Activated T-helper 1 cell treated with anti-CD3 and anti-CD28 coated beads, Interleukin-2, amount 50 U/mL, for 16 hours (primary cell): ENCODE measurements at regions not wholly inside any gene's neighbourhood (a gene's known extent, or its start where the extent isn't known, plus 50 kb on each side); places are given as distances from the start of the nearest gene placed in this dataset.
"Not testable (repeated sequence)": the region's sequence is repeated elsewhere in the genome, so short reads cannot be mapped to it uniquely, and the experiment has no call there.

Experiments
- DNase-seq, 2 donors: peaks; one replicate each; pipeline ENCODE4 v3.0.0-alpha.2; 2020; ENCODE audit warnings: low read depth in 1 of 2, low spot score in 1 of 2

DNA sequence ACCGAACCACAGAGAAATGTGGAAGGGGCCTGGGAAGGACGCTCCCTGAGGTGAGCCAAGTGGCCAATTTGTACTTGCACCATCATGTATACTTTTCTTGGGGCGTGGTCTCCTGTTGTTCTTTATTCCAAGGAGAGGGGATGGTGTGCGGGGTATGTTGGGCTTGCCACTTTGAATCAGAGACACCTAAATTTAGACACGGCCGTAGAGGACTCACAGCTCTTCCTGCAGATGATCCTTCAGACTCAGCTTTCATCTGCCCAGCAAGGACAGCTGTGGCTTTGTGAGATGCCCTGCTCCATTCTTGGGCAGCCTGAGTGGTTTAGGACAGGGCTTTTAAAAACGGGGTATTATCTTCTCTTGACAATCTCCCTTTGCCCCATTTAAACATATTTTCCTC lies 473.2 kb downstream of the REEP3 start:
- no peak for DNase-seq

DNA sequence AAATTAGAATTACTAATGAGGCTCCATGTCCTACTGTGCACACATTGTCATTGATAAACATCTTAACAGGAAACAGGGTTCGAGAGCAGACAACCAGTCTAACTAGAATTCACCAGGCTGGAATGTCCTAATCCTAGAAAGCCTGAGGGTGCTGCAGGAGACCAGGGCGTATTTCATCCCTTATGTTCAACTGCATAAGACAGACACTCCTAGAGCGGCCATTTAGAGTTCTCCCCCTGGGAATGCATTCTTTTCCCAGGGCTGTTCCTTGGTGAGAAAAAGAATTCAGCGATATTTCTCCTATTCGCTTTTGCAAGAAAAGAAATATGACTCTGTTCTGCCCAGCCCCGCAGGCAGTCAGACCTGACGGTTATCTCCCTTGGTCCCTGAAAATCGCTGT lies 486.0 kb downstream of the REEP3 start:
- DNase-seq: no peak

DNA sequence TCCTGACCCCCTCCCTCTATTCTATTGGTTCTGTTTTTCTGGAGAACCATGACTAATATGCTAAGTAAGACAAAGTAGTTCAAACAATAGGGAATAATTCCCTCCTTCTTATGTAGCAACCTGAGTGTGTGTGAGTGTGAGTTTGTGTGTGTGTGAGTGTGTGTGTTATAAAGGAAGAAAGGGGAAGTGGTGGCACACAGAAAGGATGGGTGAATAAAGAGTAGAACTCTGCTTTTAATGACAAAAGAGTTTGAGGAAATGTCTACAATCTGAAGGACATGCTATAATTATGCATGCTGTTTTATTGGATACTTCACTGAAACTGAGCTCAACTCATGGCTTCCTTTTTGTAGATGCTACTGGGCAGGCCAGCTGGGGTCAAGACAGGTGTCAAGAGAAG lies 489.5 kb downstream of the REEP3 start:
- DNase-seq: no peak

DNA sequence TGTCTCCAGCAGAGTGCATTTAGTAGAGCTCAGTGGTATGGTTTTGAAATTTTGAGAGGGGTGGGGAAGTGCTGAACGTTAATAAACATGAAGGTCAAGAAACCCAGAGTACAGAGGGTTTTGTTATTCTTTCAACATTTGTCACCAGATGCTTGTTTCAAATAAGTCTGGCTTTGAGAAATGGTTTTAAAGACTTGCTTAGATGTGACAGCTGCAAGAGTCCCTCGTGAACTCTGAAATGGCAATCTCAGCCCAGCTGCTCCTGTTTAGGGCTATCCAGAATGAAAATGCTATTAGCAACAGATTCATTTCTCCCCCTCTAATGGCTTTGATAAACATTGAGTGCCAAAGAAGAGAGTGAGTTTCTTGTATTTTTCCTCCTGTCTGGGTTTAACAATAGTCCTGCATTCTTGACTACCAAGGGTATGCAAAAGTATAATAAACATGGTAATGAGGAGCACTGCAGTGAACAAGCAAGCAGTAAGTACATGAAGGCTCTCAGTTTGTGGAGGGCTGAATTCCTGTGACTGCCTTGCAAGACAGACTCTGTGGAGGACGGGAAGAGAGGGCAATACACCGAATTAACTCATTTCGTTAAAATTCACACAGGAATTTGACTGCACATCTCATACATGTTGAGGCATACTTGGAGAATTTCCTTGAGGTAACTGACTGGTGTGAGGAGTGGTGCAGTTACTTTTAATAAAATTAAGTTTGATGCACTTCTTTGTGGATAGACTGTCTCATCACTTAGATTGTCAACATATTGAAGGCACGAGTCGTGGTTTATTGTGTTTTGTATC lies 490.9 kb downstream of the REEP3 start:
- no peak for DNase-seq

DNA sequence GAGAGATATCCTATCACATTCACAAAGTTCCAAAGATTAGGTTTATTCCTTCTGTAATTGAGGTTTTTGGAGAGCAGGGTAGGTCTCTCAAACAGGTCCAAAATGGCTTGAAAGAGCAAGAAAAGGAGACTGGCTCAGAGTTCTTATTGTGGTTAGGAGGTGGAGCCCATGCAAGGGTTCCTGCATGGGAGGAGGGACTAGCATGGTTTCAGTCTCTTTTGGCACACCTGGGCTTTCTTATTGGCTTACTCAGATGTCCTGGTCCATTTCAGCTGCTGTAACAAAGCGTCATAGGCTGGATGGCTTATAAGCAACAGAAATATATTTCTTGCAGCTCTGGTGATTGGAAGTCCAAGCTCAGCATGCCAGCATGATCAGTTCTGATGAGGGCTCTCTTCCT lies 493.1 kb downstream of the REEP3 start:
- no peak for DNase-seq

DNA sequence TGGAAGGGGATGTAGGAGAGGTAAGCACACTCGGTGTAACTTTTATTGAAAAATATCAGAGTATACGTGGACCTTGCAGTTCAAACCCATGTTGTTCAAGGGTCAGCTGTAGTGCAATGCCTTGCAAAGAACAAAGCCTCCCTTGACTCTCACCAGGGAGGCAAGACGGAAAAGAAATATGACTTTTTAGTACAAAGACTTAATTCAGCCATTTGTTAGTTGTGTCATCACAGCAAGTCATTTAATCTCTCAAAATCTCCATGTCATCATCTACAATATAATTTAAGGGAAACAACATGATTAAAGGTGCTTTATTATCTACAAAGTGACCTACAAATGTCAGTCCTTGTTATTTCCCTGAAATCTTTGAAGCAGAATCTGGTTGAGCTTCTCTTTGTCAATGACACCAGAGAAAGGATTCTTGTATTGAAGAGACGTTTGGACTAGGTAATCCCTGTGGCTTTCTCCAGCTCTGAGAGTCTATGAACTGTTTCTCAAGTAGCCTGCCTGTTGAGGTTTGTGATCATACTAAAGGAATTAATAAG lies 502.8 kb downstream of the REEP3 start:
- DNase-seq: no peak

DNA sequence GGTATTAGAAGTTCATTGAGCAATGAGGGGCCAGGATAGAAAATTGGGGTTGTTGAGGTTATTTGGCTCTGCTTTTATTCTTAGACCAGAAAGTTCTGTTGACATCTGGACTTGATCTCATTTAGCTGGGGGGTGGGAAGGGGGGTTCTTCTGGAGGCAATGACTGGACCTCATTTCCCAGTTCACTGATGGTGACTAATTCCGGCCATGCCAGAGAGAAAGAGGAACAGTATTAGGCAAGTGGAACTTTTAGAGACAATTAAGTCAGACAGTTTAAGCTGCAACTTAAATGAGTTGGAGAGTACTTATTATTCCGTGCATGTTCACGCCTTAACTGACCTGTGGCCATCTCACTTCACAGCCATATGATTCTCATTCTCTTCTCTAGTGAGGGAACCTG lies 512.5 kb downstream of the REEP3 start:
- no peak for DNase-seq

DNA sequence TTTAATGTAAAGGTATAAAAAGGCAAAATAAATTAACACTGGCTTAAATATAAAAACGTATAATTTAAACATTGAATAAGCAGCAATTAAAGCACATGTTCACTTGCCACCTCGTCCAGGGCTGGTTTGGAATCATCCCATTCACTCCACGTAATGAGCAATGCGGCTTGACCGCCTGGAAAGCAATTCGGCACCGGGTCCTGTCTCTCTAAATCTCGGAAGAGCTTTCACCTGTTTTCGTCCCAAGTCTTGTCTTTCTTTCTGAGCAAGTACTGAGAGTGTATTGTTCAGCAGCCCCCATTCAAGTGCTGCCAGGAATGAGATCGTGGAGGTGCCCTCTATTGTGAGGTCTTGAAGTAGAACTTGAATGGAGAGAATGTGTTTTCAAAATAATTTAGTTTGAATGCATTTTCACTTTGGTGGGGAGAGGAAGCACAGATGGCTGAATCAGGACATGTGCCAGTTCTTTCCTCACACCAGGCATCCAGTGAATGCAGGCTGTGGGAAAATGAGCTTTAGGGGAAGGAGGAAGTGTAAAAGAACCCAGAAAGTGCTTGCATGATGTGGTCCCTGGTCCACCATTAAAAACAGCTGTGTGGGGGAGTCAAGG lies 515.2 kb downstream of the REEP3 start:
- DNase-seq: no peak

DNA sequence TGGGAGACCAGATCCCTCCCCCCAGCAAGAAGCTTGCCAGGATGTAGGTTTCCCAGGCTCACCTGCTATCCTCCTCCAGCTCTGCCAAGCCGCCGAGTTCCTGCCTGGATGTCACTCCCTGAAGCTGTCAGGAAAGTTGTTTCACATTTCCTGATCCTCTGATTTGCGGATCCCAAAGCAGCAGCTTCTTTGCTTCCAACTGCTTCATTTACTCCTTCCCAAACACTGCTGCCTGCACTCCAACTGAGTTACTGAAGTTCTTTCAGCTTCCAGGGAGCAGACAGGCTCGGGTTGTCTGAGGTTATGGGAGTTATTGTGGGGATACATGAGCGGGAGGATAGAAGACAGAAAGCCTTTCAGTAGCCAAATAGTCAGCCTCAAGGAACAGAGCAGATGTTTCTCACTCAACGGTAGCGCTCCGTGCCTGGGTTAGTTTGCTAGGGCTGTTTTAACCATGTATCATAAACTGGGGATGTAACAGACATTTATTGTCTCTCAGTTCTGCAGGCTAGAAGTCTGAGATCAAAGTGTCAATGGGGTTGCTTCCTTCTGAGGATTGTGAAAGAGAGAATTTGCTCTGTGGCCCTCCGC lies 516.0 kb downstream of the REEP3 start:
- no peak for DNase-seq

DNA sequence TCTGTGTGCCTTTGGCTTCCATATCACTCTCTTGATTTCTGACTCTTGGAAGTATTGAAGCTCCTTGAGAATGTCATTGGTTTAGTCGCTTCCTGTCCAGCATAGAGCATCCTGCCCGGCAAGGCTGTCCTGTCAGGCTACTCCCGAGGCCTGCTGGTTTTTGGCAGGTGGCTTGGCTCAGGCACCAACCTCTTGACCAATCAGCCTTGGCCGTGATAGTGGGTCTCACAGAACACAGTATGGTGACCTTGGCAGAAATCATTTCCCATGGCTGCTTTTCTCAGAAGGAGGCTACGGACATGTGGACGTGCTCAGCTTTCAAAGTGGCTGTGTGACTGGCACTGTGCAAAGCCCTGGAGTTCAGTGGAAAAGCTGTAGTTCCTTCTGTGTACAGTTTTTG lies 516.9 kb downstream of the REEP3 start:
- DNase-seq: no peak

DNA sequence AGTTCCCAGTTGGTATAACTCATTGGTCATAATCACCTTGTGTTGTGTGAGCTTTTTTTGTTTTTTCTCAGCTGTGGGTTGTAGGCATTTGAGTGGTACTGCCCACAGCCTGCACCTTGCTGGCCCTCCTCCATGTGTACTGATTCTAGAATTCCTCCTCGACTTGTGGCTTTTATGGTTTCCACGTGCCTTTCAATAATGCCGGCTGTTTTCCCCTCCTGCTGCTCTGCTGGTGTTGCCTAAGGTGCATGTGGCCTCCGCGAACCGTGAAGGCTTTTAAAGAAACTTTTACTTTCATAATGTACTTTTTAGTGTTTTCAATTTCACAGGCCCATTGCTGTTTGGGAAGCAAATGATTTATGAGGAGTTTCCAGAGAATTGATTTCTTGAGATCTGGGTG lies 518.0 kb downstream of the REEP3 start:
- no peak for DNase-seq

DNA sequence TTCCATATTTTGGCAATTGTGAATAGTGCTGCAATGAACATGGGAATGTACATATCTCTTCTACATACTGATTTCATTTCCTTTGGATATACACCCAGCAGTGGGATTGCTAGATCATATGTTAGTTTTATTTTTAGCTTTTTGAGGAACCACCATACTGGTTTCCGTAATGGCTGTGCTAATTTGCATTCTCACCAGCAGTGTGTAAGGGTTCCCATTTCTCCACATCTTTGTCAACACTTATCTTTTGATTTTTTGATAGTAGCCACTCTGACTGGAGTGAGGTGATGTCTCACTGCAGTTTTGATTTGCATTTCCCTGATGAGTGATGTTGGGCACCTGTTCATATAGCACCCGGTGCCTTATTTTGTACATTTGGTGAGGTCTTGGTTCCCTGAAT lies 519.6 kb downstream of the REEP3 start:
- no peak for DNase-seq

DNA sequence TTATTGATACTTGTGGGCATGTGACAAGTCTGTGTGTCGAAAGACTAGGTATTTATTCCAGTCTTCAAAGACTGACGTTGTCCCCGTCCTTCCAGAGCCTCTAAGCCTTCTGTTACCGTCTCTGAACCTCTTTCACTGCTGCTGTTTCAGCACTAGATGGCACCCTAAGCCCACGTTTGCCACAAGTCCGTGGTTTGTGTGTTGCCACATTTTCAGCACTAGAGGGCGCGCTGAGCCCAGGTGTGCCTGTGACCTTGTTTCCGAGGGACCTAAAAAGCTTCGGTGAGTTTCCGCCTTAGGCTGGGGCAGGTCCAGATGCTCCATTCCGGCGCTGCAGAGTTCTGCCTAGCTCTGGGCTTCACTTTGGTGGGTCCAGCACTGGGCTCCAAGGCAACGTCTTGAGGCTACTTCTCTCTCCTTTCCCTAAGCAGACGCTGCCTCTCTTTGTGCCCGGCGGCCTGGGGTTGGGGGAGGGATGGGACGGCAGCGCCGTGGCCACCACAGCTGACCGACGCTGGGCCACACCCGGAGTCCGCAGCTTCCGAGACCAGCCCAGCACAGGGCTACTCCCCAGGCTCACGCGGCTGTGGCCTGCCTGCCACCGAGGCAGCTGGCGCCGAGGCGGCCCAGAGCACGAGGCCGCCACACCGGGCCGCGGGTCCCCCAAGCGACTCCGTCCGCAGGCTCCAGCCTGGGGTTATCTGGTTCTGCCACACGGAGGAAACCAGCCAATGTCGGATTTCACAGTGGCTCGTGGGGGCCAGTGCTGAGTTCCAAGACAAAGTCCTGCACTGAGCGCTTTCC lies 520.2 kb downstream of the REEP3 start:
- peak; percentile 53 to 71 for DNase-seq

DNA sequence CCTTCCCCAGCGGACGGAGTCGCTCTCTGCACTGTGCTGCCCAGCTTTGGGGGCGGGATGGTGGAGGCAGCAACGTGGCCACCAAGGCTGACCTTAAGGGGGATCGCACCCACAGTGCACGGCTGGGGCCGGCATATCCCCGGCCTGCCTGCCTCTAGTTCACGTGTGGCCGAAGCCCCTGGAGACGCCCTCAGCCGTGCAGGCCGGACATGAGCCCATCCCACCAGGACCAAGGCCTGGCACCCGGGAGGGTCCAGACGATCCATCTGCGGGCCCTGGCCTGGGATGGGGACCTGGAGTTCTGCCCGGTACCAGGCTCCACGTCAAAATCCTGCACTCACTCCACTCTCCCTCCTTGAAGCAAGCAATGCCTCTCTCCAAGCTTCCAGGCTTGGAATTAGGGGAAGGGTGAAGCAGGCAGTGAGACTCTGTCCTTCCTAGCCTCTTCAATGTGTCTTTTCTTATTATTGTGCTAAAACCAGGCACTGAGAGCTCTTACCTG lies 520.8 kb downstream of the REEP3 start:
- no peak for DNase-seq

DNA sequence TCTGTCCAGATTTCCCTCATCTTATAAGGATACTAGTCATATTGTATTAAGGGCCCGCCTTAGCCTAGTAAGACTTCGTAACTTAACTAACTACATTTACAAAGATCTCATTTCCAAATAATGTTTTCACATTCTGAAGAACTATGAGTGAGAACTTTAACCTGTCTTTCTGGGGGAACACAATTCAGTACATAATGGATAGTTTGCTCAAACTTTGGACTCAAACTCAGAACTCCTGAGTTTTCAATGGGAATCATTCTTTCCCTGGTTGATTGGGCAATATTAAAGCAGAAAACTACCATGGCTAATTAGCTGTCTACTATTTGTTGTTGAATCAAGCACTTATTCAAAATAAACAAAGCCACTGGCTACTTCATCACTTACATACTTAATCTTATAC lies 522.9 kb downstream of the REEP3 start:
- no peak for DNase-seq

DNA sequence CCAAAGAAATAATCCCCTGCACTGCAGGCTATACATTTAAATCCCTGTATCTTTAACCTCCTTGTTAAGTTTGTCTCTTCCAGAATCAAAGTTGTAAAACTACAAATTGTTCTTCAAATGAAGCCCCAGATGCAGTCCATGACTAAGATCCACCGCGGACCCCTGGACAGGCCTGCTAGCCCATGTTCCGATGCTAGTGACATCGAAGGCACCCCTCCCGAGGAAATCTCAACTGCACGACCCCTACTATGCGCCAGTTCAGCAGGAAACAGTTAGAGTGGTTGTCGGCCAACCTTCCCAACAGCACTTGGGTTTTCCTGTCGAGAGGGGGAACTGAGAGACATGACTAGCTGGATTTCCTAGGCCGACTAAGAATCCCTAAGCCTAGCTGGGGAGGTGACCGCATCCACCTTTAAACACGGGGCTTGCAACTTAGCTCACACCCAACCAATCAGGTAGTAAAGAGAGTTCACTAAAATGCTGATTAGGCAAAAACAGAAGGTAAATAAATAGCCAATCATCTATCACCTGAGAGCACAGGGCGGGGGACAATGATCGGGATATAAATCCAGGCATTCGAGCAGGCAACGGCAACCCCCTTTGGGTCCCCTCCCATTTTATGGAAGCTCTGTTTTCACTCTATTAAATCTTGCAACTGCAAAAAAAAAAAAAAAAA lies 523.9 kb downstream of the REEP3 start:
- not testable (repeated sequence) for DNase-seq

DNA sequence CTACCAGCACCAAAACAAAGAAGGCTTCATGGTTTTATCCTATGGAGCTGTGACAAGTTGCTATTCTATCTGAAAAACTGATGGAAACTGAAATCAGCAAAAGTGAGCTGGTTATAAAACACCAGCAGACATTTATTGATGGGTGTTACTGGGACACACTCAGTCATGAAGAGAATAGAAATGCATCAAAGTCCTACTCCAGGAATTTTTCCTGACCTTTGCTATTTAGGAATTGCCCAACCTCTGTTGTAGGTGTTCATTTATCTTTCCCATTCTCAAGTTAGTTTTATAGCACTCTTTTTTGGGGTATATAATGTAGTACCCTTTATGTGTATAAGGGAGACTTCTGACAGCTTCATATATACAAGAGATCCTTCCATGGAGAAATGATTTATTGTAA lies 533.2 kb downstream of the REEP3 start:
- no peak for DNase-seq

DNA sequence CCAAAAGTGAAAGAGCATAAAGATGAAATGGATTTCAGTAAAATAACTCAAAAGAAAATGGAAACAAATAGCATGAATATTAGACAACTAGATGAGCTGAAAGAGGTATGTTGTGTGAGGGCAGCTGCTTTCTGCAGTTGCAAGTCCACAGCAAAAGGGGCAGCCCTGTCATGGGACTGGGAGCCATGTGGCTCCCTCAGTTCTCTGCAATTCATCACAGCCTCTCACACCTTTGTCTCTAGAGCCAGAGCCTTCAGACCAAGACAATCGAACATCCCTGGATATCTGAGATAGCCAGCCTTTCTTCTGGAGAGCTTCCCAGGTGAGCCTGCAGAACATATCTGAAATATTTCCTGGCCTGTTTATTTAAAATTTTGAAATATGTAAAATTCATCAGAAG lies 538.7 kb downstream of the REEP3 start:
- DNase-seq: no peak

DNA sequence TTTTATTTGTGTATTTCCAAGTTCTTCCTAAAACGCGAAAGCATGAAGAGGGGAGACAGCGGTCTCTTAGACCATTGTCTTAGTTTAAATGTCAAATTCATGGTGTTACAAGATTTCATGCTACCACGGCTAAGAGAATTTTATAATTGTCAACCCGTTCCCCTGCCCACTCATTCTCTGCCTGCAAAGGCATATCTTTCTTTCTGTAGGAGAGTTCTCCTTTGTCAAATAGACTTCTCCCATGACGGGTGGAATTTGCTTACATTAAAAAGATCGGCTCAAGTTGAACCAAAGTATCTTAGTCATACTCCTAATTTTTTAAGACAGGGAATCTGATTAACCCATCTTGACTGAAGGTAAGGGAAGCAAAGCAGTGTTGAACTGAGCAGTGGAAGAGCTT lies 539.2 kb downstream of the REEP3 start:
- DNase-seq: no peak

DNA sequence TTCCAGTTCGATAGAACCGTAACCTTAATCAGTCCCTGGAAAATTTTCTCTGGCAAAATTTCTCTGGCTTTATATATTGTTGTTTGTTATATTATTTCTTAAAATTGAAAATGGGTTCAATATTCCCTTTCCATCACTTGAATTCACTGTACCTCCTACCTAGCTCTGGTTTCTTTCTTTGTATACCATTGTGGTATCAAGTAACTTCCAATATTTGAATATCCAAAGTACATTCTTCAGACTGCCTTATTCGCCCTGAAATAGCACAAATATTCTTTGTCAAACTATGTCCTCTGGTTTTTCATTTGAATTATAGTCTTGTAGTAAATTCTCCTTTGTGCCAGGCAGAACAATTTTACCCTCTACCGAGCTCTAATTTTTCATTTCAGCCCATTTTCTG lies 541.6 kb downstream of the REEP3 start:
- DNase-seq: no peak
